ENCODE measurements at regions not wholly inside any gene's neighbourhood (a gene's known extent, or its start where the extent isn't known, plus 50 kb on each side); places are given as distances from the start of the nearest gene placed in this dataset.
A peak's percentile ranks its signal among the peaks of the same experiment; 100 is the strongest.

DNA sequence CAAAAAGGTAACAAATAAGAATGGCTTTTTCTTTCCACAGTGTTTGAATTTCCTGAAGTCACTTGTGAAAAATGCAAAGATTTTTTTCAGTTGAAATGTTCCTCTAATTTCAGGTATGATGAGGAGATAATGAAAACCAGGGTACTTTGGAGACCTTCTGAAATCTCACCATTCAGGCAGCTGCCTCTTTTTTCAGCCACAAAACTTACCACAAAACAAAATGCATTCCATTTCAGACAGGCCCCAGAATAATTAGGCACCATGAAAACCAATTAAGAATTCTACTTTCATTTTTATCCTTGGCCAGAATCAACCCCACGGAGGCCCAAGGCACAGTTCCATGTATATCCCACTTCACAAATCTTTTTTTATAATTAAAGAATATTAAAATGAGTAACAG is 880.3 kb upstream of the ACVR2A start:
- no peak for DNase-seq (ENCODE audit: low spot score in 2 of 2)
- Histone ChIP-seq H3K4me1 (no peaks in the 10 kb centered on the region), H3K36me3 (no peaks in the 10 kb centered on the region), H3K27ac (no peak overlapping the region), H3K9me3 (peaks cover 0 to 2% of the 10 kb centered on the region in 2 donors), H3K4me3 (no peak overlapping the region), H3K27me3 (no peaks in the 10 kb centered on the region)
- no peak for TF ChIP-seq POLR2AphosphoS5 (IDR thresholded peaks at IDR 0.05)
- TF ChIP-seq POLR2A (IDR thresholded peaks at IDR 0.05), result no peak
- no peak for TF ChIP-seq CTCF (IDR thresholded peaks at IDR 0.05)
- intact Hi-C loops (cut with DNase I; ENCODE audit: low total_unique reads), result no loop called here

DNA sequence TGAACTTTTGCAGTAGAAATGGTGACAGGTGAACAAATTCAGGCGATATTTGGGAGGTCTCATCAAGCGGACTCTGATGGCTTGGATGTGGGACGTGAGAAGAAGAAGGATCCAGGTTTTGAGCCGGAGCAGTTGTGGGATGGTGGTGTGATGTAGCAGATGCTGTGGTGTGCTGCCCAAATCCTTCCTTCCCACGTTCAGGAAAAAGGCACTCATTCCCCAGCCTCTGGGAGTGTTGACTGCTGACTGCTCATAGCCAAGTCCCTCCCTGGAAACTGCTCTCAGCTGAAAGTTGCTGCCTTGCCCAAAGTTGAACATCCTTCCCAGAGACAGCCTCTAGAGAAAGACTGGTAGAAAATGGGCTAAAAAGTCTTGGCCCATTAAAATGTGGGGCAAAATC is 890.3 kb upstream of the ACVR2A start:
- intact Hi-C loops (cut with DNase I; ENCODE audit: low total_unique reads), result no loop called here
- DNase-seq (ENCODE audit: low spot score in 2 of 2), result no peak
- Histone ChIP-seq H3K27me3 (no peaks in the 10 kb centered on the region), H3K4me3 (no peak overlapping the region), H3K27ac (no peak overlapping the region), H3K36me3 (no peaks in the 10 kb centered on the region), H3K9me3 (no peaks in the 10 kb centered on the region), H3K4me1 (no peaks in the 10 kb centered on the region)
- TF ChIP-seq CTCF (IDR thresholded peaks at IDR 0.05), result no peak
- no peak for TF ChIP-seq POLR2AphosphoS5 (IDR thresholded peaks at IDR 0.05)
- no peak for TF ChIP-seq POLR2A (IDR thresholded peaks at IDR 0.05)

- no peak overlapping the region for H3K4me3 ChIP-seq
- no peaks in the 10 kb centered on the region for H3K27me3 ChIP-seq
- no peak overlapping the region for H3K27ac ChIP-seq
- no peaks in the 10 kb centered on the region for H3K4me1 ChIP-seq
- H3K9me3 ChIP-seq, result no peaks in the 10 kb centered on the region
- peak in 1 of 2 donors; percentile 33 for DNase-seq (ENCODE audit: low spot score in 2 of 2)
- intact Hi-C loops (cut with DNase I; ENCODE audit: low total_unique reads), result no loop called here
- no peak for TF ChIP-seq POLR2A (IDR thresholded peaks at IDR 0.05)
- TF ChIP-seq POLR2AphosphoS5 (IDR thresholded peaks at IDR 0.05), result no peak
- TF ChIP-seq CTCF (IDR thresholded peaks at IDR 0.05), result no peak
- no peaks in the 10 kb centered on the region for H3K36me3 ChIP-seq
These were observed 892.1 kb upstream of the ACVR2A start for GRCh38 chr2:146952696-146953095.

DNA sequence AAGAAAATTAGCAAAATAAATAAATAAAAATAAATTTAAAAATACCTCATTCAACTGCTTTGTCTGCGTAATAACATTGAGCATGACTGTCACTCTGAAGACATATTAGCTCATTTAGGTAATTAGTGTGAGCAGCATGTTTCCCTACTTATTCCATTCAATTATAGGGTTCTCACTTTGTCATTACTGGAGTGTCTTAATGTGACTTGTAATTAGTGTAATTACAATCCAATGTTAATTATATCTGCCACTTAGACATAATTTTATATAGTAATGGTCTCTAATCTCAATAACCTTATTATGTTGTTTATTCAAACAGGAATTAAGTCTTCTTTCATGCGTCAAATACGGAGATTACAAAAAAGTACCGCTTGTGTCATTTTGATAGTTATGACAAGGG is 893.9 kb upstream of the ACVR2A start:
- H3K27ac ChIP-seq, result no peak overlapping the region
- H3K4me3 ChIP-seq, result no peak overlapping the region
- H3K9me3 ChIP-seq, result no peaks in the 10 kb centered on the region
- H3K4me1 ChIP-seq, result no peaks in the 10 kb centered on the region
- H3K36me3 ChIP-seq, result no peaks in the 10 kb centered on the region
- no peak for DNase-seq (ENCODE audit: low spot score in 2 of 2)
- no peaks in the 10 kb centered on the region for H3K27me3 ChIP-seq
- TF ChIP-seq CTCF (IDR thresholded peaks at IDR 0.05) (no peak), POLR2AphosphoS5 (IDR thresholded peaks at IDR 0.05) (no peak), POLR2A (IDR thresholded peaks at IDR 0.05) (no peak)
- intact Hi-C loops (cut with DNase I; ENCODE audit: low total_unique reads), result no loop called here

DNA sequence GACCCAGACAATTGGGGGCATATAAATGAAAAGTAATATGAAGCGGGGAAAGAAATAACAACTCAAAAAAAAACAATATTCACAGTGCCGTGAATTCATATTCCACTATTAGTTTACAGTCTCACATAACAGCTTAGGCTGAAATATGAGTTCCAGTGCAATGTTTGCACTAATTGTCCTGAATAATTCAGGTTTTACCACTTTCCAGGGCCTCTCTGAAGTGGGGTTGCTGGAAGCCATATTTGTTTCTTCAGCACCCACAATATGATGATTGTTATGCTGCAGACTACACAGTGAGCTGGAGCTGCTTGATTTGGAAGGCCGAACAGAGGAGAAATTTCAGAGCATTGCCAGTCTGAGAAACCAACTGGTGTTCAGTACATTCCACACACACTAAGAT is 894.5 kb upstream of the ACVR2A start:
- no peaks in the 10 kb centered on the region for H3K4me1 ChIP-seq
- DNase-seq (ENCODE audit: low spot score in 2 of 2), result no peak
- intact Hi-C loops (cut with DNase I; ENCODE audit: low total_unique reads), result no loop called here
- H3K4me3 ChIP-seq, result no peak overlapping the region
- no peaks in the 10 kb centered on the region for H3K36me3 ChIP-seq
- no peaks in the 10 kb centered on the region for H3K27me3 ChIP-seq
- H3K9me3 ChIP-seq, result no peaks in the 10 kb centered on the region
- TF ChIP-seq CTCF (IDR thresholded peaks at IDR 0.05) (no peak), POLR2A (IDR thresholded peaks at IDR 0.05) (no peak)
- no peak overlapping the region for H3K27ac ChIP-seq
